PC-9 (cell line): ENCODE measurements at regions not wholly inside any gene's neighbourhood (a gene's known extent, or its start where the extent isn't known, plus 50 kb on each side); places are given as distances from the start of the nearest gene placed in this dataset.

Experiments
- BruUV-seq: library from RNA; stranded (reverse); fragments of 400-500 nt; replicated peaks from 2 replicates; lab custom pipeline; 2021; lab: Mats Ljungman, UMichigan
- CTCF ChIA-PET: fragments of 300-600 bp; sonication (Branson Sonifier 250); formaldehyde crosslinking; loops from one replicate; lab custom pipeline; 2022; ENCODE audit warnings: antibody characterized with exemption; lab: Charles Lee
- POLR2A ChIA-PET: fragments of 300-600 bp; sonication (Branson Sonifier 250); formaldehyde crosslinking; loops from one replicate; lab custom pipeline; 2022; ENCODE audit warnings: antibody characterized with exemption; ENCODE audit not compliant: unreplicated experiment; lab: Charles Lee
- DNase-seq, 2 experiments: peaks; one replicate each; pipeline versions ENCODE4 v3.0.0 to v3.0.0-alpha.2; 2015 to 2022; ENCODE audit warnings: mixed read lengths in 1 of 2
- H2AFZ ChIP-seq: fragments of 200-600 bp; sonication (generic); 2 replicates; pipeline ENCODE4 v1.8.1; 2017; ENCODE audit warnings: antibody characterized with exemption
- H3F3A ChIP-seq: fragments of 200-600 bp; sonication (generic); 2 replicates; pipeline ENCODE4 v1.8.1; 2017; ENCODE audit warnings: antibody characterized with exemption, mild to moderate bottlenecking, low read depth; ENCODE audit not compliant: insufficient read depth
- H3K27ac ChIP-seq: fragments of 200-600 bp; sonication (generic); 2 replicates; pipeline ENCODE4 v1.6.1; 2016; ENCODE audit warnings: mixed run types
- H3K27me3 ChIP-seq: fragments of 200-600 bp; sonication (generic); 2 replicates; pipeline ENCODE4 v1.6.1; 2016; ENCODE audit warnings: low read depth, mixed run types; ENCODE audit not compliant: insufficient read depth
- H3K36me3 ChIP-seq: fragments of 200-600 bp; sonication (generic); 2 replicates; pipeline ENCODE4 v1.6.1; 2016; ENCODE audit warnings: low read depth, mixed run types
- H3K4me1 ChIP-seq: fragments of 200-600 bp; sonication (generic); replicated peaks from 2 replicates; pipeline ENCODE4 v1.6.1; 2016; ENCODE audit warnings: mixed run types; ENCODE audit not compliant: insufficient read depth
- H3K4me2 ChIP-seq: fragments of 200-600 bp; sonication (generic); 2 replicates; pipeline ENCODE4 v1.6.1; 2017; ENCODE audit warnings: mixed run types
- H3K4me3 ChIP-seq: fragments of 200-600 bp; sonication (generic); 2 replicates; pipeline ENCODE4 v1.6.1; 2016; ENCODE audit warnings: mixed run types
- H3K79me2 ChIP-seq: fragments of 200-600 bp; sonication (generic); 2 replicates; pipeline ENCODE4 v1.6.1; 2017; ENCODE audit warnings: low read depth, mixed run types
- H3K9me2 ChIP-seq: fragments of 200-600 bp; sonication (generic); 2 replicates; pipeline ENCODE4 v1.8.1; 2017; ENCODE audit warnings: mild to moderate bottlenecking; ENCODE audit not compliant: insufficient read depth
- H3K9me3 ChIP-seq: fragments of 200-600 bp; sonication (generic); 2 replicates; pipeline ENCODE4 v1.8.1; 2016; ENCODE audit warnings: low read depth; ENCODE audit not compliant: insufficient read depth
- H4K20me1 ChIP-seq: fragments of 200-600 bp; sonication (generic); 2 replicates; pipeline ENCODE4 v1.8.1; 2017; ENCODE audit not compliant: insufficient read depth
- EZH2 ChIP-seq: fragments of 200-600 bp; sonication (generic); IDR thresholded peaks from 2 replicates; pipeline ENCODE4 v1.8.0; 2017; ENCODE audit warnings: antibody characterized with exemption, low read depth
- intact Hi-C: fragments of 100-400 bp; cut with micrococcal nuclease; formaldehyde crosslinking; loops from one replicate; pipeline ENCODE4 v1.10.0; 2022; ENCODE audit not compliant: unreplicated experiment
- TF ChIP-seq, protein P1 (sequence below): fragments of 200-600 bp; sonication (generic); conservative IDR thresholded peaks from 2 replicates; pipeline ENCODE4 v1.6.1; 2017; ENCODE audit warnings: mixed run types, antibody characterized with exemption, mild to moderate bottlenecking, moderate library complexity

DNA sequence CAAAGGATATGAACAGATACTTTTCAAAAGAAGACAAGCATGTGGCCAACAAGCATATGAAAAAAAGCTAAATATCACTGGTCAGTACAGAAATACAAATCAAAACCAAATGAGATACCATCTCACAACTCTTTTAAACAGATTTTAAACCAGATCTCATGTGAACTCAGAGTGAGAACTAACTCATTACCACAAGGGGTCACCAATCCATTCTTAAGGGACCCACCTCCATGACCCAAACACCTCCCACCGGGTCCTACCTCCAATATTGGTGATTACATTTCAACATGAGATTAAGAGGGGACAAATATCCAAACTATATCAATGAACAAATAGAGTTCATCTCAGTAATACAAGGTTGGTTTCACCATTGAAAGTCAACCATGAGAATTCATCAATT is 319.8 kb upstream of the GULP1 start:
- H3F3A ChIP-seq = no peaks in the 10 kb centered on the region
- no peak overlapping the region for H3K27ac ChIP-seq
- H3K4me2 ChIP-seq = no peak overlapping the region
- ChIA-PET POLR2A (no interaction called here), CTCF (no interaction called here)
- no peaks in the 10 kb centered on the region for H3K4me1 ChIP-seq
- H3K79me2 ChIP-seq = no peaks in the 10 kb centered on the region
- no TSS peak for BruUV-seq
- H3K4me3 ChIP-seq = no peak overlapping the region
- DNase-seq = no peak
- TF ChIP-seq EZH2 = no peak
- TF ChIP-seq, protein P1, sequence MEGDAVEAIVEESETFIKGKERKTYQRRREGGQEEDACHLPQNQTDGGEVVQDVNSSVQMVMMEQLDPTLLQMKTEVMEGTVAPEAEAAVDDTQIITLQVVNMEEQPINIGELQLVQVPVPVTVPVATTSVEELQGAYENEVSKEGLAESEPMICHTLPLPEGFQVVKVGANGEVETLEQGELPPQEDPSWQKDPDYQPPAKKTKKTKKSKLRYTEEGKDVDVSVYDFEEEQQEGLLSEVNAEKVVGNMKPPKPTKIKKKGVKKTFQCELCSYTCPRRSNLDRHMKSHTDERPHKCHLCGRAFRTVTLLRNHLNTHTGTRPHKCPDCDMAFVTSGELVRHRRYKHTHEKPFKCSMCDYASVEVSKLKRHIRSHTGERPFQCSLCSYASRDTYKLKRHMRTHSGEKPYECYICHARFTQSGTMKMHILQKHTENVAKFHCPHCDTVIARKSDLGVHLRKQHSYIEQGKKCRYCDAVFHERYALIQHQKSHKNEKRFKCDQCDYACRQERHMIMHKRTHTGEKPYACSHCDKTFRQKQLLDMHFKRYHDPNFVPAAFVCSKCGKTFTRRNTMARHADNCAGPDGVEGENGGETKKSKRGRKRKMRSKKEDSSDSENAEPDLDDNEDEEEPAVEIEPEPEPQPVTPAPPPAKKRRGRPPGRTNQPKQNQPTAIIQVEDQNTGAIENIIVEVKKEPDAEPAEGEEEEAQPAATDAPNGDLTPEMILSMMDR = no peak
- H3K9me2 ChIP-seq = no peaks in the 10 kb centered on the region
- H2AFZ ChIP-seq = no peak overlapping the region
- H4K20me1 ChIP-seq = no peaks in the 10 kb centered on the region
- intact Hi-C loops = no loop called here
- no peaks in the 10 kb centered on the region for H3K27me3 ChIP-seq
- no peaks in the 10 kb centered on the region for H3K9me3 ChIP-seq
- H3K36me3 ChIP-seq = no peaks in the 10 kb centered on the region

DNA sequence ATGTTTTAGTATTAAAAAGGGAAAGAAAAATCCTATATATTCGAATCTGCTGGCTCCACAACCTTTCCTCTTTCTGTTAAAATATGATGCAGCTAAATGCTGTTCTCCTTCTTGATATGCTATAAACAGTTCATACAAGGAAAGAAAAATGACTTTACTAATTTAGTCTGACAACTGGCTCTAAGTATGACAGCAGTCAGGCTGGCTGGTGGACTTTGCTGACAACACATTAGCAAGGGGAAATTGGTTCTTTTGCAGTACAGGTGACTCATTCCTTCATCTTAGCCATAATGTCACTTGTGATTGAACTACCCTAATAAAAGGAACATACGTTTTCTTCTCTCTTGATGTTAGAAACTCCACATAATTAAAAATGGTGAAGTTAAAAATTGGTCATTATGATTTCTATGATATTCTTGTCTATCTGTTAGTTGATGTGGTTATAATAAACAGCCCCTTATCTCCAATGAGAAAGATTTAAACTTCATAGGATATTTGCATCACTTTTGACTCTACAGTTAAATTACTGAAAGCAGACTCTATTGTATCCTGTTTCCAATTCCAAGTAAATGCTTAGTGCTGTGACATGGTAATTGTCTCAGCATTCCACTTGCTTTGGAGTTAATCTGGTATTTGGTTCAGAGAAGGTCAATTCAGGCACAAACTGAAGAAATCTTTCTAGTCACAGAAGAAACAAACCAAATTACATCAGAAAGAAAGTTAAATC is 315.3 kb upstream of the GULP1 start:
- Histone ChIP-seq H3K27me3 (no peaks in the 10 kb centered on the region), H3F3A (no peaks in the 10 kb centered on the region), H3K9me2 (no peaks in the 10 kb centered on the region), H3K79me2 (no peaks in the 10 kb centered on the region), H2AFZ (no peak overlapping the region), H3K27ac (no peak overlapping the region), H3K36me3 (no peaks in the 10 kb centered on the region), H3K4me3 (no peak overlapping the region), H3K4me1 (no peaks in the 10 kb centered on the region), H3K9me3 (no peaks in the 10 kb centered on the region), H3K4me2 (no peak overlapping the region), H4K20me1 (no peaks in the 10 kb centered on the region)
- intact Hi-C loops = no loop called here
- CTCF ChIA-PET = no interaction called here
- DNase-seq = no peak
- TF ChIP-seq, protein P1 = no peak
- TF ChIP-seq EZH2 = no peak
- POLR2A ChIA-PET = no interaction called here
- BruUV-seq = no TSS peak

DNA sequence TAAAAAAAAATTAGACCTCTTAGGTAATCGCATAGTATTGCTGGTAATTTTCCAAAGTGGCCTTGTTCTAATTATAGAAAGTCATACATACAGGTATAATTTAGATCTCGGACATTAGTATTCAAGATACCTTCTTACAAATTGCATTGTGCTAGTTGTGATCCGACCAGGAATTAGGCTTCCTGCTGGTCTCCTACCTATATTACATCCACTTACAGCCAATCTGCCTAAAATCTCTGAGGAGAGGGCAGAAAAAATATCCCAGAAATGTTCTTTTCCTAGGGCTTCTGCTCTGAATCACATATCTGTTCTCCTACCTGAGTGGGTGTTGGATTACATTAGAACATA is 314.7 kb upstream of the GULP1 start:
- Histone ChIP-seq H2AFZ (no peak overlapping the region), H4K20me1 (no peaks in the 10 kb centered on the region), H3K79me2 (no peaks in the 10 kb centered on the region), H3K27me3 (no peaks in the 10 kb centered on the region), H3K27ac (no peak overlapping the region), H3K9me3 (no peaks in the 10 kb centered on the region), H3K36me3 (no peaks in the 10 kb centered on the region), H3K4me2 (no peak overlapping the region), H3F3A (no peaks in the 10 kb centered on the region), H3K4me1 (no peaks in the 10 kb centered on the region), H3K4me3 (no peak overlapping the region), H3K9me2 (no peaks in the 10 kb centered on the region)
- CTCF ChIA-PET = no interaction called here
- BruUV-seq = no TSS peak
- DNase-seq = no peak
- POLR2A ChIA-PET = no interaction called here
- no peak for TF ChIP-seq EZH2
- TF ChIP-seq, protein P1 = no peak
- intact Hi-C loops = no loop called here
